CD8-positive, alpha-beta memory T cell (primary cell): ENCODE measurements at regions not wholly inside any gene's neighbourhood (a gene's known extent, or its start where the extent isn't known, plus 50 kb on each side); places are given as distances from the start of the nearest gene placed in this dataset.
"Not testable (repeated sequence)": the region's sequence is repeated elsewhere in the genome, so short reads cannot be mapped to it uniquely, and the experiment has no call there.

ENCODE experiments used
- CTCF ChIA-PET: fragments of 350-600 bp; sonication (Branson Sonifier 250); formaldehyde crosslinking; loops from one replicate; lab custom pipeline; 2021; ENCODE audit warnings: antibody characterized with exemption; lab: Charles Lee
- POLR2A ChIA-PET: fragments of 350-600 bp; sonication (Branson Sonifier 250); formaldehyde crosslinking; loops from one replicate; lab custom pipeline; 2021; ENCODE audit warnings: antibody characterized with exemption; lab: Charles Lee
- DNase-seq, 5 donors: peaks; one replicate each; pipeline versions ENCODE4 v3.0.0 to v3.0.0-alpha.2; 2020 to 2022; ENCODE audit warnings: mixed read lengths in 1 of 5
- H3K27ac ChIP-seq: one replicate; pipeline ENCODE4 v1.7.0; 2013; ENCODE audit warnings: low read depth, mild to moderate bottlenecking, low read length, moderate library complexity
- H3K27me3 ChIP-seq: 2 replicates; pipeline ENCODE4 v1.7.0; 2013; ENCODE audit warnings: low read length, mild to moderate bottlenecking; ENCODE audit not compliant: insufficient read depth, poor library complexity, severe bottlenecking
- H3K36me3 ChIP-seq: 2 replicates; pipeline ENCODE4 v1.7.0; 2013; ENCODE audit warnings: mild to moderate bottlenecking, low read length, moderate library complexity; ENCODE audit not compliant: insufficient read depth
- H3K4me1 ChIP-seq: 2 replicates; pipeline ENCODE4 v1.7.0; 2013; ENCODE audit warnings: mild to moderate bottlenecking, low read length, moderate library complexity; ENCODE audit not compliant: insufficient read depth
- H3K4me3 ChIP-seq: 2 replicates; pipeline ENCODE4 v1.7.0; 2013; ENCODE audit warnings: mild to moderate bottlenecking, low read length
- H3K9me3 ChIP-seq: 2 replicates; pipeline ENCODE4 v1.7.0; 2013; ENCODE audit warnings: mild to moderate bottlenecking, low read length
- H3K27ac Mint-ChIP-seq, 8 donors: one replicate each; pipeline ENCODE4 v1.8.0; 2020 to 2021; ENCODE audit warnings: mixed read lengths in 8 of 8, mild to moderate bottlenecking in 6 of 8, inconsistent platforms in 3 of 8, moderate library complexity in 3 of 8
- H3K27me3 Mint-ChIP-seq, 2 donors: one replicate each; pipeline ENCODE4 v1.8.0; 2020 to 2021; ENCODE audit warnings: mixed read lengths in 2 of 2, mild to moderate bottlenecking in 1 of 2, moderate library complexity in 1 of 2
- H3K36me3 Mint-ChIP-seq, 3 donors: one replicate each; pipeline ENCODE4 v1.8.0; 2020 to 2021; ENCODE audit warnings: mixed read lengths in 3 of 3, inconsistent platforms in 1 of 3, mild to moderate bottlenecking in 1 of 3
- H3K4me1 Mint-ChIP-seq, 3 donors: one replicate each; pipeline ENCODE4 v1.8.0; 2020 to 2021; ENCODE audit warnings: mixed read lengths in 3 of 3, inconsistent platforms in 1 of 3, mild to moderate bottlenecking in 1 of 3
- H3K4me3 Mint-ChIP-seq, 7 donors: one replicate each; pipeline ENCODE4 v1.8.0; 2020 to 2021; ENCODE audit warnings: mixed read lengths in 7 of 7, mild to moderate bottlenecking in 6 of 7, moderate library complexity in 4 of 7, inconsistent platforms in 2 of 7
- H3K9me3 Mint-ChIP-seq, 5 donors: one replicate each; pipeline ENCODE4 v1.8.0; 2020 to 2022; ENCODE audit warnings: mixed read lengths in 5 of 5, mild to moderate bottlenecking in 3 of 5, moderate library complexity in 2 of 5, inconsistent platforms in 1 of 5

- no peaks in the 10 kb centered on the region for H3K36me3 ChIP-seq
- H3K9me3 ChIP-seq = no peaks in the 10 kb centered on the region
- H3K36me3 Mint-ChIP-seq = no peaks in the 10 kb centered on the region
- no peaks in the 10 kb centered on the region for H3K27me3 Mint-ChIP-seq
- H3K4me3 ChIP-seq = no peak overlapping the region
- ChIA-PET POLR2A (no interaction called here), CTCF (no interaction called here)
- DNase-seq = no peak
- H3K4me1 Mint-ChIP-seq = no peaks in the 10 kb centered on the region
- H3K9me3 Mint-ChIP-seq = peaks cover 0 to 3% (median 0%) of the 10 kb centered on the region in 5 donors
- H3K27ac Mint-ChIP-seq = no peak overlapping the region
- H3K27ac ChIP-seq = no peak overlapping the region
- peaks cover 5% of the 10 kb centered on the region for H3K27me3 ChIP-seq
- no peak overlapping the region for H3K4me3 Mint-ChIP-seq
- no peaks in the 10 kb centered on the region for H3K4me1 ChIP-seq
Observed at GRCh38 chr10:31204090-31204489, 114.9 kb upstream of the ZEB1 start.

DNA sequence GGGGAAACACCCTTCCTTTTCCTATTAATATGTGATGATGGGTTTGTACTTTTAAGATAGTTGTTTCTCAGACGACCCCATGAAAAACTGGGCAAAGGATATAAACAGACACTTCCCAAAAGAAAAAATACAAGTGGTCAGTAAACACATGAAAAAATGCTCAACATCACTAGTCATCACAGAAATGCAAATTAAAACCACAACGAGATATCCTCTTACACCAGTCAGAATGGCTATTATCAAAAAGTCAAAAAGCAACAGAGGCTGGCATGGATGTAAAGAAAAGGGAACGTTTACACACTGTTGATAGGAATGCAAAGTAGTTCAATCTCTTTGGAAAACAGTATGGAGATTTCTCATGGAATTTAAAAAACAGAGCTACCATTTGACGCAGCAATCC lies 111.4 kb upstream of the ZEB1 start:
- ChIA-PET POLR2A (no interaction called here), CTCF (interaction anchor here (1.2 kb wide), 1 partner anchor 11 kb away, joined by 4 read pairs; no protein-coding TSS in a partner anchor)
- H3K27ac ChIP-seq = no peak overlapping the region
- H3K9me3 Mint-ChIP-seq = peaks cover 0 to 3% (median 0%) of the 10 kb centered on the region in 5 donors
- H3K27me3 ChIP-seq = no peaks in the 10 kb centered on the region
- H3K4me1 Mint-ChIP-seq = no peaks in the 10 kb centered on the region
- H3K36me3 Mint-ChIP-seq = no peaks in the 10 kb centered on the region
- no peaks in the 10 kb centered on the region for H3K4me1 ChIP-seq
- no peak overlapping the region for H3K4me3 ChIP-seq
- H3K9me3 ChIP-seq = no peaks in the 10 kb centered on the region
- no peak for DNase-seq
- H3K4me3 Mint-ChIP-seq = no peak overlapping the region
- no peaks in the 10 kb centered on the region for H3K27me3 Mint-ChIP-seq
- no peak overlapping the region for H3K27ac Mint-ChIP-seq
- H3K36me3 ChIP-seq = no peaks in the 10 kb centered on the region

- H3K4me3 Mint-ChIP-seq = no peak overlapping the region
- H3K4me1 ChIP-seq = no peaks in the 10 kb centered on the region
- no peaks in the 10 kb centered on the region for H3K4me1 Mint-ChIP-seq
- H3K27ac Mint-ChIP-seq = no peak overlapping the region
- no peaks in the 10 kb centered on the region for H3K9me3 ChIP-seq
- H3K36me3 Mint-ChIP-seq = no peaks in the 10 kb centered on the region
- ChIA-PET POLR2A (no interaction called here), CTCF (no interaction called here)
- H3K27me3 Mint-ChIP-seq = no peaks in the 10 kb centered on the region
- peaks cover 0 to 3% (median 0%) of the 10 kb centered on the region in 5 donors for H3K9me3 Mint-ChIP-seq
- no peaks in the 10 kb centered on the region for H3K27me3 ChIP-seq
- H3K4me3 ChIP-seq = no peak overlapping the region
- no peak overlapping the region for H3K27ac ChIP-seq
- no peak for DNase-seq
- no peaks in the 10 kb centered on the region for H3K36me3 ChIP-seq
Observed at GRCh38 chr10:31209478-31209877, 109.5 kb upstream of the ZEB1 start.

DNA sequence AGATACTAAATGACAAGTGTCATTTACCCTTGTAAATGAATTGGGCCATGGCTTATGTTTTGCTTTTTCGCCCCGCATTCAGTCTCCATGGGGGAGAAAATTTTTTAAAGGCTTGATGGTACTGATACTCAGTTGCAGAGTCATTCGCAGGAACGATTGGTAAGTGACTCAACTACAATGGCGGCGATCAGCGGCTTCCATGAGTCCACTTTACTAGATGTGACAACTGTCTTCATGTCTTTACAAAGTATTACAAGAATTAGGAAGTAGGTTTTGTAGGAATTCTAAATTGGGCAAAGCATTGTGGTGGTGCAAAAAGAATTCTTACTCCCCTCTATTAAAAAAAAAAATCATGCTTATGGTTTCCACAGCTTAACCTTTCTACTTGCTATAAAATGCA lies 108.8 kb upstream of the ZEB1 start:
- Histone ChIP-seq H3K36me3 (no peaks in the 10 kb centered on the region), H3K27me3 (no peaks in the 10 kb centered on the region), H3K9me3 (no peaks in the 10 kb centered on the region), H3K27ac (no peak overlapping the region), H3K4me3 (no peak overlapping the region), H3K4me1 (no peaks in the 10 kb centered on the region)
- no peaks in the 10 kb centered on the region for H3K36me3 Mint-ChIP-seq
- ChIA-PET CTCF (no interaction called here), POLR2A (no interaction called here)
- no peak overlapping the region for H3K27ac Mint-ChIP-seq
- no peaks in the 10 kb centered on the region for H3K9me3 Mint-ChIP-seq
- H3K4me3 Mint-ChIP-seq = no peak overlapping the region
- no peak for DNase-seq
- no peaks in the 10 kb centered on the region for H3K4me1 Mint-ChIP-seq
- H3K27me3 Mint-ChIP-seq = no peaks in the 10 kb centered on the region

GRCh38 chr10:31213959-31214358 lies 105.1 kb upstream of the ZEB1 start:
- POLR2A ChIA-PET = no interaction called here
- CTCF ChIA-PET = no interaction called here
- Mint-ChIP-seq H3K4me3 (no peak overlapping the region), H3K36me3 (no peaks in the 10 kb centered on the region), H3K4me1 (no peaks in the 10 kb centered on the region), H3K27ac (no peak overlapping the region), H3K9me3 (no peaks in the 10 kb centered on the region), H3K27me3 (peaks cover 0 to 6% of the 10 kb centered on the region in 2 donors)
- H3K27ac ChIP-seq = no peak overlapping the region
- no peaks in the 10 kb centered on the region for H3K4me1 ChIP-seq
- no peak for DNase-seq
- no peaks in the 10 kb centered on the region for H3K36me3 ChIP-seq
- no peaks in the 10 kb centered on the region for H3K27me3 ChIP-seq
- no peaks in the 10 kb centered on the region for H3K9me3 ChIP-seq
- no peak overlapping the region for H3K4me3 ChIP-seq

DNA sequence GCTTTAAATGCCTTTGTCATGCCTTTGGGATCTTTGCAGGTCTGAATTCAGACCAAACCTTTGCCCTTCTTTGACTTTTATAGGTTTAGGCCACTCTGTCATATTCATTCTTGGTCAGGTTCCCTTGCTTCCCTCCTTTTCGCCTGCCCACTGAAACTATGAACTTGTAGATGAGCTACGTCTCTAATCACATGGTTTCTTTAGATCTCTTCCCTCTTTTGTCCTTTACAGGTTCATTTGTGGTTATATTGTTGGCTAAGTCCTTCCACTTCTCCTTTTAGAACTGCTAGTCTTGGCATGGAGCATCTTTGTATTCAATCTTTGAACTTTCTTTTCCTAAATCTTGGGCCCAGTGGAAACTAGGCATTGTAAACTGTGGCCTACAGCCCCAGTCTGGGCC lies 104.0 kb upstream of the ZEB1 start:
- Mint-ChIP-seq H3K27me3 (peaks cover 0 to 6% of the 10 kb centered on the region in 2 donors), H3K27ac (no peak overlapping the region), H3K4me1 (no peaks in the 10 kb centered on the region), H3K36me3 (no peaks in the 10 kb centered on the region), H3K9me3 (no peaks in the 10 kb centered on the region), H3K4me3 (no peak overlapping the region)
- H3K27ac ChIP-seq = no peak overlapping the region
- ChIA-PET CTCF (no interaction called here), POLR2A (no interaction called here)
- no peaks in the 10 kb centered on the region for H3K4me1 ChIP-seq
- no peaks in the 10 kb centered on the region for H3K27me3 ChIP-seq
- no peaks in the 10 kb centered on the region for H3K36me3 ChIP-seq
- H3K4me3 ChIP-seq = no peak overlapping the region
- DNase-seq = no peak
- H3K9me3 ChIP-seq = no peaks in the 10 kb centered on the region

DNA sequence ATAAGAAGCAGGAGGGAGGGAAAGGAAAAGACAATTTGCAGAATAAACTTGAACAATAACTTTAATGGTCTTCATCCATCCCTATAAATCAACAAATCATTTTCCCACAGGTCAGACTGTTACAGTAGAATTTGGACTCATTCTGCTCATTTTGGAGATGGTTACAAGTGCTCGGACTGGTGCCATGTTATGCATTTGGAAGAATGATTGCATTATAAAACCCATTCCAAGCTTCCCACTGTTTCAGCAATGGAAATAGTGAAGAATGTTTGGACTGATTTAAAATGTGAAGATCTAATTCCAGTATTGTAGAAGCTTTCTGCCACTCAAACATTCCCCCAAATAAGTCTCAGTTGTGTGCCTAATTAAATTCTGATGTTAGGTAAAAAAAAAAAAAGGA lies 99.7 kb upstream of the ZEB1 start:
- Mint-ChIP-seq H3K27ac (no peak overlapping the region), H3K27me3 (peaks cover 0 to 10% of the 10 kb centered on the region in 2 donors), H3K4me1 (no peaks in the 10 kb centered on the region), H3K36me3 (no peaks in the 10 kb centered on the region), H3K9me3 (no peaks in the 10 kb centered on the region), H3K4me3 (no peak overlapping the region)
- POLR2A ChIA-PET = no interaction called here
- no peaks in the 10 kb centered on the region for H3K36me3 ChIP-seq
- no peak overlapping the region for H3K4me3 ChIP-seq
- H3K9me3 ChIP-seq = no peaks in the 10 kb centered on the region
- no peak for DNase-seq
- CTCF ChIA-PET = interaction anchor here (1.0 kb wide), 1 partner anchor 12 kb away, joined by 4 read pairs; no protein-coding TSS in a partner anchor
- H3K27me3 ChIP-seq = no peaks in the 10 kb centered on the region
- H3K27ac ChIP-seq = no peak overlapping the region
- H3K4me1 ChIP-seq = no peaks in the 10 kb centered on the region

DNA sequence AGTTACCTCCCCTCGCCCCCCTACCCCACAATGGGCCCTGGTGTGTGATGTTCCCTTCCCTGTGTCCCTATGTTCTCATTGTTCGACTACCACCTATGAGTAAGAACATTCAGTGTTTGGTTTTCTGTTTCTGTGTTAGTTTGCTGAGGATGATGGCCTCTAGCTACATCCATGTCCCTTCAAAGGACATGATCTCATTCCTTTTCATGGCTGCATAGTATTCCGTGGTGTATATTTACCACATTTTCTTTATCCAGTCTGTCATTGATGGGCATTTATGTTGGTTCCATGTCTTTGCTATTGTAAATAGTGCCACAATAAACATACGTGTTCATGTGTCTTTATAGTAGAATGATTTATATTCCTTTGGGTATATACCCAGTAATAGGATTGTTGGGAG lies 90.2 kb upstream of the ZEB1 start:
- H3K9me3 ChIP-seq, H3K36me3 ChIP-seq, H3K27ac Mint-ChIP-seq, CTCF ChIA-PET, H3K4me1 ChIP-seq, H3K4me3 Mint-ChIP-seq, H3K4me3 ChIP-seq, POLR2A ChIA-PET, H3K27ac ChIP-seq, DNase-seq, H3K4me1 Mint-ChIP-seq, H3K27me3 ChIP-seq: not testable (repeated sequence)
- Mint-ChIP-seq H3K36me3 (peaks cover 0 to 27% (median 7%) of the 10 kb centered on the region in 3 donors), H3K27me3 (peaks cover 34 to 46% of the 10 kb centered on the region in 2 donors), H3K9me3 (peaks cover 7 to 33% (median 22%) of the 10 kb centered on the region in 5 donors)

DNA sequence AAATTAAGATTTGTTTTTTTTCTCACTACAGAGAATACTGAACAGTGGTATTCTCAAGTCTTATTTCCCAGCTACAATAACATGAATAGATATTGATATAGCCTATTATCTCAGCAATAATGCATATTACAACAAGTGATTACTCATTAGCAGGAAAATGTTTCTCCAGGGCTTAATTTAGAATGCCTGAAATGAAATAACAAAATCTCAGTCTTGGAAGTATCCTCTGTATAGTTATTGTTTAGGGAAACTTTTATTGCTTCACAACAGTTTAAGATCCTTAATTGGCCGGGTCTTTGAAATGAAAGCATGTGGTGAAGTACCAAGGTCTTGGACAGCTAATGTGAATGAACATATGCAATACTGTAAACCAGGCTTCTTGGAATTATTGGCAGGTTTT lies 79.1 kb upstream of the ZEB1 start:
- H3K27ac ChIP-seq = no peak overlapping the region
- H3K27ac Mint-ChIP-seq = no peak overlapping the region
- no peak overlapping the region for H3K4me3 Mint-ChIP-seq
- no peaks in the 10 kb centered on the region for H3K4me1 ChIP-seq
- H3K36me3 Mint-ChIP-seq = peaks cover 0 to 11% (median 1%) of the 10 kb centered on the region in 3 donors
- H3K4me1 Mint-ChIP-seq = no peaks in the 10 kb centered on the region
- peaks cover 0 to 10% (median 0%) of the 10 kb centered on the region in 5 donors for H3K9me3 Mint-ChIP-seq
- ChIA-PET POLR2A (no interaction called here), CTCF (no interaction called here)
- H3K4me3 ChIP-seq = no peak overlapping the region
- no peaks in the 10 kb centered on the region for H3K9me3 ChIP-seq
- no peaks in the 10 kb centered on the region for H3K36me3 ChIP-seq
- H3K27me3 ChIP-seq = no peaks in the 10 kb centered on the region
- peaks cover 7 to 8% of the 10 kb centered on the region in 2 donors for H3K27me3 Mint-ChIP-seq
- DNase-seq = no peak
